Erythroblast (primary cell): ENCODE measurements at regions not wholly inside any gene's neighbourhood (a gene's known extent, or its start where the extent isn't known, plus 50 kb on each side); places are given as distances from the start of the nearest gene placed in this dataset.

Source experiments
- GATA1 ChIP-seq: IDR thresholded peaks from 2 replicates; pipeline ENCODE4 v1.6.1; 2011; ENCODE audit warnings: low read depth, mild to moderate bottlenecking, control low read depth, low read length, moderate library complexity
- POLR2A ChIP-seq: IDR thresholded peaks from 2 replicates; pipeline ENCODE4 v1.6.1; 2011; ENCODE audit warnings: mild to moderate bottlenecking, low read length

DNA sequence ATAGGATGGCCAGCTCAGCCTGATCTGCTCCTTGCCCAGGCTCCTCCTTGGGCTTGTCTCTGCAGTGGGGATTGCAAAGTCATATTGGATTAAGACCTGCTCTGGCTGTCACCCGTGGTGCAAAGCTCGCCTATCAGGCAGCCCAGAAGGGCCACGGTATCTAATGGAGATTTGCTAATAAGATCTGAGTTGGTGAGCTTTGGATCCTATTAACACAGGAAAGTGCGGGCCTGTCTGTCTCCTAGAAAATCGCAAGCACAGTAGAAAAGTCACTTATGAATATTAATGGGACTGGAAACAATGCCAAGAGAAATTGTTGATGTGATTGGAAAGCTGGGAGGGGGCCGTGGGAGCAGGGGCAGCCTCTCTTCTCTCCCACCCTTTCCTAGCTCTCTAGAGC lies 72.8 kb downstream of the CHST1 start:
- TF ChIP-seq POLR2A: no peak
- TF ChIP-seq GATA1: no peak
